Fibroblast of skin of right quadriceps (primary cell): ENCODE measurements at regions not wholly inside any gene's neighbourhood (a gene's known extent, or its start where the extent isn't known, plus 50 kb on each side); places are given as distances from the start of the nearest gene placed in this dataset.

Experiments
- DNase-seq: peaks from one replicate; pipeline ENCODE4 v3.0.0-alpha.2; 2013

- no peak for DNase-seq
These were observed 124.2 kb downstream of the TMEM161B start for GRCh38 chr5:88144219-88145001.

DNA sequence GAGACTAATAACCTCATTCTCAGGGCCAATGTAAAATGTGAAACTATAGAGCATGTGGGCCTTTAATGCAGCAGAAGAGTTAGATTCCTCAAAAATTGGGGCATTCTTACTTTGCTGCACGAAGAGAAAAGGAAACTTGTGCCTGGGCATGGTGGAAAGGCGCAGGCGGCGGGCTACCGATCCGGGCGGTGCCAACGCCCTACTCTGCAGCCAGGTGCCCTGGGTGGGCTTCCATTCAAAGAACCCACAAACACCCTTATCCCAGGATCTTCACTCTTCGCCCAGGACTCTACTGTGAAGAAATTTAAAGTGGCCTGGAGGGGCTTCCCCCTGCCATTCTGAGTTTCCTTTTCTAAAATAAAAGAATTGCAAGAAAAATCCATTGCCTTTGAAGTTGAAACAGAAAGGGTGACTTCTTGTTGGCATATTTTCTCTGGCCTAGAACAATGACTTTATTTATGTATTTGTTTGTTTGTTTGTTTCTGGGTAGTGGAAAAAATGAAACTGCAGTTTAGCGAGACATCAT lies 124.9 kb downstream of the TMEM161B start:
- DNase-seq, result no peak

DNA sequence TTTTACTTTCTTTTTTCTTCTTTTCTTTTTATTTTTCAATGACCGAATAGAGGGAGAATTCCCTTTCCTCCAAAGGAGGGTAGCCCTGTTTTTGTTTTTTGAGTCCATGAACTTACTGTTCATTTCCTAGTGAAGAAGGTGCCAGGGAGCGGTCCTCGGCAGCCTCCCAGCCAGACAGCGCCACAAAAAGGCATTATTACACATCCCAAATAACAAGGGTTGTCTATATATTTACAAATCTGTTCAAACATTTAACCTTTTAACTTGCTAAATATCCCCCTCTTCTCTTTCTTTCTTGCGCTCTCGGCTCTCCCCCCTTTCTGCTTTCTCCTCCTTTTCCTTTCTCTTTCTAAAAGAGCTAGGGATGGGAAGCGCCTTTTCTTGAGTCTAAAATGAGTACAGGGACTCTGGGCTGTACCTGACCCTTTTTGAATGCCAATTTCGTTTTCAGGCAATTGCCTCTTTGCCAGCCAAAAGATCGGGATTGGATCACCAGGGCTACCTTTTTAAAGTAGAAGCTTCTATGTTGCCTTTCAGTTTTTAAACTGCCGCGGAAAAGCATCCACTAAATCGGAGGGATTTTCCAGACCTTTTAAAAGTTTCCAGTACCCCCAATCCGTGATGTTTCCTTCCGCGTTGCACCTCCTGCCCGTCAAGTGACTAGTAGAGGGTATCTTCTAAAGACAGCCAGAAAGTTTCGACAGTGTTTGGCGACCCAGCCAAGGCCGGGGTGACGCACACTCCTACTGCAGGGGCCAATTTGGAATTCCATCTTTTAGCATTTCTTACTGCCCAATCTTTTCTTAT lies 125.6 kb downstream of the TMEM161B start:
- DNase-seq, result no peak

GRCh38 chr5:88142636-88142885 lies 126.1 kb downstream of the TMEM161B start:
- no peak for DNase-seq

- DNase-seq, result peak; percentile 95
These were observed 127.5 kb downstream of the TMEM161B start for GRCh38 chr5:88140856-88141752.

DNA sequence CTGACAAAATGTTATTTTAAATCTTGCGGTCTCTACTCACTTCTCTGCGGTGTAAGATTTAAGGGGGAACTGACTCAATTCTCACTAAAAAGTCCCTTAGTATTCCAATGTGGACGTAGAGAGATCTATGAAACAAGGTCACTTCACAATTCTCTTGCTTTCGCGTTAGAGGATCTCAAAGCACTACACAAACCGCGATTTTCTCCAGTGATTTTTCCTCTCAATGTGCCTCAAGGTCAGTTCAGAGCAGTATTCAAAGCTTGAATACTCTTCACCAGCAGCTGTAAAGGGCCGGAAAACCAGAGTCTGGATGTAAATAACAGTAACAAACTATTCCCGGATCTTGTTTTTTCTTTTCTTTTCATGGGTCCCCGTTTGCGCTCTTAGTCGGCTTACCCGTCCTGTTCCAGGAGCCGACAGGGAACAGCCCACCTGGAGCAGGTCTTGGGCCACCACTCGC lies 128.2 kb downstream of the TMEM161B start:
- no peak for DNase-seq

- no peak for DNase-seq
These were observed 138.3 kb downstream of the TMEM161B start for GRCh38 chr5:88130211-88130815.

DNA sequence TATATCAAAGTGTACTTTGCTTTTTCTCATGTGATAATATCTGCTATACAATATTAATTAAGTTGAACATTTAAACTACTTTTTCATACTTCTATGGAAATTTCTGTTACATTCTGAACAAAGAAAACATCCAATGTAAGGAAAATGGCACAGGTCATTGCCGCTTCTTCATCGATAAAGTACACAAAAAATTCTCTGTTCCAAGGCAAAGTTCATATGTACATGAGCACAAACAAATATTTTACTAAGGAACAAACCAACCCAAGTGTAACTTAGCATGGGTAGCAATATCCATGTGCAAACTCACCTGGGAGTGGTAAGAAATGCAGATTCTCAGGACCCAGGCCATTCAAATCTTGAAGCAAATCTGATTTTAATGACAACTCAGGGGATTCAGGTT lies 139.8 kb downstream of the TMEM161B start:
- DNase-seq, result no peak

GRCh38 chr5:88119535-88120125 lies 149.0 kb downstream of the TMEM161B start:
- no peak for DNase-seq

DNA sequence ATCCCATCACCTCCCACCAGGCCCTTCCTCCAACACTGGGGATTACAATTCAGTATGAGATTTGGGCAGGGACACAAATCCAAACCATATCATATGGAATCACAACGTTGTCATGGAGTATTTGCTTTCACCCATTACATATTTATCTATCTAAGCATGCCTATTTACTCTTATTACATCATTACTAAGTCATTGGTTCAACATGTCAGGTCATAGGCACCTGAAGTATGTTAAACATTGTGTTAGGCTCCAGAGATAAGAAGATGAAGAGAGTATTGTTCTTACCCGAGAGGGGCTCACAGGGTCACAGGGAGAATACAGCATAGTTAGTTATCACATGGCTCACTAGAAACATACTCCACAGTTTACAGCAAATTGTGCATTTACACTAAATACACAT lies 150.5 kb downstream of the TMEM161B start:
- no peak for DNase-seq

DNA sequence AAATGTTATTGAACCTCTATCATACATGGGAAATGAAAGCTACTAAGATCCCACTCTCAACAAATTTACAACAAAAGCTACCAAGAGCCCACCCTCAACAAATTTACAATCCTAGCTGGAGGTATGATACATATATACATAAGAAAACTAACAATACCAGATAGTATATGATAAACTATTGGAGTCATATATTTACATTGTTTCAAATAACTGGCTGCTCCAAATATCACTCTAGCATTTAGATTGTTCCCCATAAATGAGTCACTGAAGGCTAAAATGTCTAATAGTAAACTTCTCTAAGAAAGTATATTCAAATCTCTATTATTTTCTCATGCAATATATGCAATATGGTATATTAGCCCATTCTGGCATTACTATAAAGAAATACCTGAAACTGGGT lies 151.1 kb downstream of the TMEM161B start:
- no peak for DNase-seq

DNA sequence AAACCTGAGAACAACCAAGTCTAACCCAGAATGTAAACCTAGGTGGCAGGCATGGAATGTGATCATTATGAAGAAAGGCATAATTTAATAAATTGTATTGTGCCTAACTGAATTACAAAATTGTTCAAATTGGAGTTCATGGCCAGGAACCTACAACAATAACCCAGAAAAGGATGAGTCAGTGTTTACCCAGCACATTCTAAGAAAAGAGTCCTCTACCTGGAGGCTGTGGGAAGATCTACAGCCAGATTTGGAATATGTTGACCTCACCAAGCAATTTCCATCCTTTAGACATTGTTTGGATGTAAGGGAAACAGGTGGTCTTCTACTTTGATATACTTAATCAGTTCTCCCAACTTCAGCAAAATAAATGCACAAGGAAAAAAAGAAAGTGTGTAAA lies 152.2 kb downstream of the TMEM161B start:
- no peak for DNase-seq

GRCh38 chr5:88115211-88115610 lies 153.4 kb downstream of the TMEM161B start:
- no peak for DNase-seq

GRCh38 chr5:88113429-88113828 lies 155.2 kb downstream of the TMEM161B start:
- DNase-seq, result no peak

GRCh38 chr5:88109818-88110217 lies 158.8 kb downstream of the TMEM161B start:
- DNase-seq, result no peak

- no peak for DNase-seq
These were observed 160.0 kb downstream of the TMEM161B start for GRCh38 chr5:88108490-88109279.

GRCh38 chr5:88094906-88095496 lies 173.6 kb downstream of the TMEM161B start:
- no peak for DNase-seq

- DNase-seq, result no peak
These were observed 174.2 kb downstream of the TMEM161B start for GRCh38 chr5:88094403-88094802.

GRCh38 chr5:88093765-88094164 lies 174.9 kb downstream of the TMEM161B start:
- no peak for DNase-seq

- DNase-seq, result no peak
These were observed 175.6 kb downstream of the TMEM161B start for GRCh38 chr5:88092958-88093605.

DNA sequence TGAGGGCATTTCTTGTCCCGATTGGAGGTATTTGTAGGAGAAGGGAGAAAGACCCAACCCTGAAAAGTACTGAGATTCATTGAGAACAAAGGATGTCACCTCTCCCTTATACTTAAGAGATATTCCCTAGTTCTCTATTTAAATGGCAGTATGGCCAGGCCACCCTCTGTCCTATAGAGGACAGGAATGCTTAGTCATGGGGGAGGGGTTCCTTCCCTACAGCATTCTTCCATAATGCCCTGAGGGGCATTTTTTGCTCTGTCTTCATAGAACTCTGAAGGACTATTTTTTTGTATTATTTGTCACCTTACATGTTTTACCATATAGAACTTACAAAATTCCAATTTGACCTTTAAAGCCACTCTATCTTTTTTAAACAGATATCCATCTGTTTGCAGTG lies 176.3 kb downstream of the TMEM161B start:
- DNase-seq, result no peak
